ENCODE measurements at regions not wholly inside any gene's neighbourhood (a gene's known extent, or its start where the extent isn't known, plus 50 kb on each side); places are given as distances from the start of the nearest gene placed in this dataset.
A peak's percentile ranks its signal among the peaks of the same experiment; 100 is the strongest.
"Not testable (repeated sequence)": the region's sequence is repeated elsewhere in the genome, so short reads cannot be mapped to it uniquely, and the experiment has no call there.

GRCh38 chr20:64327223-64327549, 71.6 kb downstream of the PCMTD2 start:
- DNase-seq (ENCODE audit: low read depth); in situ Hi-C loops (cut with HindIII; ENCODE audit: low sequenced_read_pairs); H3K4me3 ChIP-seq (ENCODE audit: low read depth, low read length): not testable (repeated sequence)

- DNase-seq (ENCODE audit: low read depth), result peak; percentile 4
- H3K4me3 ChIP-seq (ENCODE audit: low read depth, low read length); in situ Hi-C loops (cut with HindIII; ENCODE audit: low sequenced_read_pairs): not testable (repeated sequence)
Observed at GRCh38 chr20:64327550-64328317, 72.2 kb downstream of the PCMTD2 start.

- H3K4me3 ChIP-seq (ENCODE audit: low read depth, low read length); in situ Hi-C loops (cut with HindIII; ENCODE audit: low sequenced_read_pairs); DNase-seq (ENCODE audit: low read depth): not testable (repeated sequence)
Observed at GRCh38 chr20:64328595-64329250, 73.2 kb downstream of the PCMTD2 start.

- in situ Hi-C loops (cut with HindIII; ENCODE audit: low sequenced_read_pairs); H3K4me3 ChIP-seq (ENCODE audit: low read depth, low read length); DNase-seq (ENCODE audit: low read depth): not testable (repeated sequence)
Observed at GRCh38 chr20:64332627-64333026, 77.1 kb downstream of the PCMTD2 start.

Data from astrocyte of the cerebellum (primary cell).